Esophagus muscularis mucosa (tissue), 4 donors: ENCODE measurements at regions not wholly inside any gene's neighbourhood (a gene's known extent, or its start where the extent isn't known, plus 50 kb on each side); places are given as distances from the start of the nearest gene placed in this dataset.

Experiments
- DNase-seq: peaks from one replicate; pipeline ENCODE4 v3.0.0-alpha.2; 2017; ENCODE audit errors: extremely low spot score
- H3K27ac ChIP-seq, 4 donors: fragments of 200-600 bp; sonication (generic); replicated peaks in 1 of 4; 1 replicate in 3 of 4; 2 replicates in 1 of 4; pipeline ENCODE4 v1.5.1; 2016 to 2019; ENCODE audit warnings: mild to moderate bottlenecking in 1 of 4
- H3K27me3 ChIP-seq, 4 donors: fragments of 200-600 bp; sonication (generic); one replicate each; pipeline versions ENCODE4 v1.5.1 to v1.6.0; 2016 to 2019
- H3K36me3 ChIP-seq, 4 donors: fragments of 200-600 bp; sonication (generic); one replicate each; pipeline ENCODE4 v1.5.1; 2016 to 2019
- H3K4me1 ChIP-seq, 4 donors: fragments of 200-600 bp; sonication (generic); one replicate each; pipeline ENCODE4 v1.5.1; 2016 to 2019
- H3K4me3 ChIP-seq, 4 donors: fragments of 200-600 bp; sonication (generic); 1 replicate in 2 of 4; 2 replicates in 2 of 4; pipeline ENCODE4 v1.5.1; 2016 to 2019; ENCODE audit warnings: mild to moderate bottlenecking in 4 of 4, moderate library complexity in 1 of 4
- H3K9me3 ChIP-seq, 4 donors: fragments of 200-600 bp; sonication (generic); 1 replicate in 3 of 4; 2 replicates in 1 of 4; pipeline ENCODE4 v1.5.1; 2016 to 2019
- EP300 ChIP-seq: sonication (generic); formaldehyde crosslinking; IDR thresholded peaks from one replicate; pipeline ENCODE4 v1.6.1; 2017; ENCODE audit warnings: antibody characterized with exemption
- POLR2A ChIP-seq: fragments of 450-650 bp; IDR thresholded peaks from one replicate; pipeline ENCODE4 v1.6.1; 2017; ENCODE audit warnings: antibody characterized with exemption, moderate library complexity, mild to moderate bottlenecking, low read depth
- POLR2AphosphoS5 ChIP-seq, 2 donors: sonication (generic); formaldehyde crosslinking; IDR thresholded peaks; one replicate each; pipeline ENCODE4 v1.6.1; 2017; ENCODE audit warnings: antibody characterized with exemption in 2 of 2
- WGBS: methylation state at CpG from one replicate; pipeline ENCODE4 v1.1.5; 2018; 5-methylcytosine and 5-hydroxymethylcytosine counted together
- intact Hi-C: fragments of 100-400 bp; cut with DNase I; formaldehyde crosslinking; loops from one replicate; pipeline ENCODE4 v1.15.1; 2023
- TF ChIP-seq, protein P1 (sequence below), 3 experiments: fragments of 200-600 bp in 2 of 3; fragments of 450-650 bp in 1 of 3; sonication (generic) in 2 of 3; IDR thresholded peaks; one replicate each; pipeline ENCODE4 v1.5.1; 2017 to 2019; ENCODE audit warnings: antibody characterized with exemption in 3 of 3, mild to moderate bottlenecking in 2 of 3, moderate library complexity in 1 of 3

DNA sequence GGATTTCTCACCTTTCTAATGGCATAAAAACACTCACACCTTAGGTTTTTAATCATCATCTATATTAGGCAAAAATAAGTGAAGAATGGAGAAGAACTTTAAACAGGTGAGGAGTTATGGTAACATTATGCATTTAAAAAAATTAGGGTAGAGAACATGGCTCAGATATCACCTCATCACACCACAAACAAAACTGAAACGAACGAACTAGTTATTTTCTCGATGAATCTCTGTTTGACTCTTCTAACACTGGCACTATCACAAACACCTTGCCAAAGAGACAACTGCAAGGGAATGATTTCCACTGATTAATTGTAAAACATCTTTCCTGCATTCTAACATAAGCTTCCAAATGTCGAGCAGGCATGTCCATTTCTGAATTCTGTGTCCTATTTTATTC lies 286.1 kb upstream of the GJE1 start:
- Histone ChIP-seq H3K4me1 (no peaks in the 10 kb centered on the region), H3K27me3 (no peaks in the 10 kb centered on the region), H3K27ac (no peak overlapping the region), H3K9me3 (no peaks in the 10 kb centered on the region), H3K36me3 (no peaks in the 10 kb centered on the region), H3K4me3 (no peak overlapping the region)
- DNase-seq, result no peak
- TF ChIP-seq POLR2A (no peak), POLR2AphosphoS5 (IDR thresholded peaks at IDR 0.05) (no peak), EP300 (no peak)
- TF ChIP-seq, protein P1, sequence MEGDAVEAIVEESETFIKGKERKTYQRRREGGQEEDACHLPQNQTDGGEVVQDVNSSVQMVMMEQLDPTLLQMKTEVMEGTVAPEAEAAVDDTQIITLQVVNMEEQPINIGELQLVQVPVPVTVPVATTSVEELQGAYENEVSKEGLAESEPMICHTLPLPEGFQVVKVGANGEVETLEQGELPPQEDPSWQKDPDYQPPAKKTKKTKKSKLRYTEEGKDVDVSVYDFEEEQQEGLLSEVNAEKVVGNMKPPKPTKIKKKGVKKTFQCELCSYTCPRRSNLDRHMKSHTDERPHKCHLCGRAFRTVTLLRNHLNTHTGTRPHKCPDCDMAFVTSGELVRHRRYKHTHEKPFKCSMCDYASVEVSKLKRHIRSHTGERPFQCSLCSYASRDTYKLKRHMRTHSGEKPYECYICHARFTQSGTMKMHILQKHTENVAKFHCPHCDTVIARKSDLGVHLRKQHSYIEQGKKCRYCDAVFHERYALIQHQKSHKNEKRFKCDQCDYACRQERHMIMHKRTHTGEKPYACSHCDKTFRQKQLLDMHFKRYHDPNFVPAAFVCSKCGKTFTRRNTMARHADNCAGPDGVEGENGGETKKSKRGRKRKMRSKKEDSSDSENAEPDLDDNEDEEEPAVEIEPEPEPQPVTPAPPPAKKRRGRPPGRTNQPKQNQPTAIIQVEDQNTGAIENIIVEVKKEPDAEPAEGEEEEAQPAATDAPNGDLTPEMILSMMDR (IDR thresholded peaks at IDR 0.05), result no peak
- intact Hi-C loops, result no loop called here
- WGBS, result 65% methylated on average over 4 of the region's 4 CpGs

- intact Hi-C loops, result no loop called here
- no peak for TF ChIP-seq POLR2AphosphoS5 (IDR thresholded peaks at IDR 0.05)
- TF ChIP-seq, protein P1 (IDR thresholded peaks at IDR 0.05), result no peak
- TF ChIP-seq POLR2A, result no peak
- TF ChIP-seq EP300, result no peak
- H3K36me3 ChIP-seq, result no peaks in the 10 kb centered on the region
- no peaks in the 10 kb centered on the region for H3K9me3 ChIP-seq
- no peak for DNase-seq
- no peaks in the 10 kb centered on the region for H3K27me3 ChIP-seq
- H3K27ac ChIP-seq, result no peak overlapping the region
- H3K4me1 ChIP-seq, result no peaks in the 10 kb centered on the region
- no peak overlapping the region for H3K4me3 ChIP-seq
- 86% methylated on average over 3 of the region's 3 CpGs for WGBS
These were observed 289.4 kb upstream of the GJE1 start for GRCh38 chr6:141843178-141843834.

- Histone ChIP-seq H3K4me1 (no peaks in the 10 kb centered on the region), H3K9me3 (no peaks in the 10 kb centered on the region), H3K36me3 (no peaks in the 10 kb centered on the region), H3K27me3 (no peaks in the 10 kb centered on the region), H3K27ac (no peak overlapping the region), H3K4me3 (no peak overlapping the region)
- no peak for DNase-seq
- TF ChIP-seq, protein P1 (IDR thresholded peaks at IDR 0.05), result no peak
- no peak for TF ChIP-seq EP300
- no peak for TF ChIP-seq POLR2A
- TF ChIP-seq POLR2AphosphoS5 (IDR thresholded peaks at IDR 0.05), result no peak
- 87% methylated on average over 7 of the region's 7 CpGs for WGBS
- intact Hi-C loops, result no loop called here
These were observed 299.6 kb upstream of the GJE1 start for GRCh38 chr6:141833001-141833655.

GRCh38 chr6:141830530-141830929 lies 302.2 kb upstream of the GJE1 start:
- 85% methylated on average over 1 of the region's 1 CpG for WGBS
- no peak for DNase-seq
- Histone ChIP-seq H3K36me3 (no peaks in the 10 kb centered on the region), H3K4me3 (no peak overlapping the region), H3K27me3 (no peaks in the 10 kb centered on the region), H3K9me3 (no peaks in the 10 kb centered on the region), H3K4me1 (no peaks in the 10 kb centered on the region), H3K27ac (no peak overlapping the region)
- intact Hi-C loops, result no loop called here
- TF ChIP-seq POLR2AphosphoS5 (IDR thresholded peaks at IDR 0.05) (no peak), POLR2A (no peak), EP300 (no peak)
- TF ChIP-seq, protein P1 (IDR thresholded peaks at IDR 0.05), result no peak
